ENCODE measurements at regions not wholly inside any gene's neighbourhood (a gene's known extent, or its start where the extent isn't known, plus 50 kb on each side); places are given as distances from the start of the nearest gene placed in this dataset.
A peak's percentile ranks its signal among the peaks of the same experiment; 100 is the strongest.

DNA sequence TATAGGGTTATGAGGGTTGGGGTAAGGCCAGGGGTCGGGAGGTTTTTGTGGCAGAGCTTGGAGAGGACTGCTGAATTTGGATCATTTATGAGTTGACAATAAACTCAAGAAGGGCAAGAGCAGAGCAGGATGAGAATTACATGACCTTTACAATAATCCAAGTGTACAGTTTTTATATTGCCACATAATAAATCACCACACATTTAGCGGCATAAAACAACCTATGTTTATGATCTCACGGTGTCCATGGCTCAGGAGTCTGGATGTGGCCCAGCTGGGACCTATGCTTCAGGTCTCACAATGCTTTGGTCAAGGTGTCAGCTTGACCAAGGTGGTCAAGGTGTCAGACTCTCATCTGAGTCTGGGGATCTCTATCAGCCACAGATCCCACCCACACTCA, 118.3 kb upstream of the WSCD1 start:
- no peak for DNase-seq (ENCODE audit: low spot score)

- no peak for DNase-seq (ENCODE audit: low spot score)
Observed at GRCh38 chr17:5952518-5952917, 117.7 kb upstream of the WSCD1 start.

DNA sequence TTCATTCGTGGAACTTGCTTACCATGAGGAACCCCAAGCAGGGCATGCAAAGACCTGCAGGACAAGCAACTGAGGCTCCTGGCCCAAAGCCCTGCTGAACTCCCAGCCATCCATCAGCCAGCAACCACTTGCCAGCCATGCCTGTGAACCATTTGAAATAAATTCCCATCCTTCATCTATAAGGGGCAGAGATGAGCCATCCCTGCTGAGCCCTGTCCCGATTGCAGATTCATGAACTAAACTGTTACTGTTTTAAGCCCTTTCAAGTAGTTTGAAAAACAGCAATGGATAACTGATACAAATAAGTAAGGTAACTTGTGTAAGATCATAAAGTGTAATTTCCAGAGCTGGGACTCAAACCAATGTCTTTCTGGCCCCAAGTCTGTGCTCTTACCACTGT, 114.4 kb upstream of the WSCD1 start:
- no peak for DNase-seq (ENCODE audit: low spot score)

DNA sequence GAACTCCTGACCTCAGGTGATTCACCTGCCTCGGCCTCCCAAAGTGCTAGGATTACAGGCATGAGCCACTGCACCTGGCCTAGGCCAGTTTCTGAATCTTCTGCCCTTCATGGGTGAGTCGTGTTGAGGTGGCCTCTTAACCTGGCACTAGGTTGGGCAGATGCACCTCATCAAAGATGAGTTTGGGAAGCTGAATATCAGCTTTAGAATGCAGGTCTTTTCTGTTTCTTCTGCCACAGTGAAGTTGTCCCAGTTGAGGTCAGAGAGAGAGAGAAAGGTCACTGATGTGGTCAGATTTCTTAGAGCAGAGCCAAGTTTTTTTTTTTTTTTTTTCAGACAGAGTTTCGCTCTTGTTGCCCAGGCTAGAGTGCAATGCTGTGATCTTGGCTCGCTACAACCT, 111.3 kb upstream of the WSCD1 start:
- DNase-seq (ENCODE audit: low spot score) = no peak

DNA sequence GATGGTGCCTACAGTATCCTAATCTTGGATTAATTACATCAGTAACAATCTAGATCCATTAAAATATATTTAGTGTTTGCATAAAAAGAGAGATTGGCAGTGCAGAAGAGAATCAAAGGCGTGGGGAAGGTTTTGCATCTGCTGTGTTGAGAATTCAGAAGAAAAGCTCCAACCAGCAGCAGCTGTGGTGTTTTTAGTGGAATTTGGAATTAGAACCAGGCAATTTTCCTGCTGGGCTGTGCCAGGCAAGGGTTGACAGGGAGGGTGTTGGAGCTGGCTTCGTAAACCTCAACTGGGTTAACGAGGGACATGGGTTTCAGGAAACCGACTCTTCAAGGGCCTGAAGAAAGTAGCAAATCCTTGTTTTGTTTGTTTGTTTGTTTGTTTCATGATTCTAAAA, 107.8 kb upstream of the WSCD1 start:
- DNase-seq (ENCODE audit: low spot score) = no peak

DNA sequence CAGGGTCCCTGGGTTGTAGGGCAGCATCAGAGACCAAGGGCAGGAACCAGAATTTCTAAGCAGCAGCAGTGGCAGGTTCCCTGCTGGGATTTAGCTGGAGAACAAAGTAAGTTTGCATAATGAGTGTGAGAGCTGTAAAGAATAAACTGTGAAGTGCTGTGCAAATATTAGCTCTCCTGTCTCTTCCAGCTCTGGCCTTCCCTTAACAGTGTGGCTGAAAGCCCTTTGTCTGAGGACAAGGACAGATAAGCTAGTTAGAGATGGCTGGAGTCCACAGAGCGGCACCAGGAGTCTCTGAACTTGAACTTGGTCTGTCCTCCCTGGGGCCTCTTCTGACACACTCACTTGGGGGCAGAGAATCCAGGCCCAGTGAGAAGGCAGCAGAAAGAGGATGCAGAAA, 98.2 kb upstream of the WSCD1 start:
- no peak for DNase-seq (ENCODE audit: low spot score)

DNA sequence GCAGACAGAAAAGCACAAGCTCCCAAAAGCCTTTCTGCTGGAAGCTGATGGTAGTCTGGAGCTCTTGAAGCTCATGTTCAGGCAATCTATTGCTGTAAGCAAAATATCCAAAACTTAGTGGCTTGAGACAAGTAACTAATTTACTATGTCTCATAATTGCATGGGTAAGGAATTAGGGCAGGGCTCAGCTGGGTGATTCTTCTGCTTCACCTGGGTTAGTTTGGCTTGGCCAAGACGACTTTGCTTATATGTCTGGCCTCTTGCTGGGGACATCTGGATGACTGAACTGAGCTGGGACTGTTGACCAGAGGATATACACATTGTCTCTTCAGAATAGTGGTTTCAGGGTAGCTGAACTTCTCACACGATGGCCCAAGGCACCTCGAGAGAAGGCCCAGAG, 96.8 kb upstream of the WSCD1 start:
- no peak for DNase-seq (ENCODE audit: low spot score)

GRCh38 chr17:5975661-5976060, 94.5 kb upstream of the WSCD1 start:
- DNase-seq (ENCODE audit: low spot score) = no peak

- DNase-seq (ENCODE audit: low spot score) = no peak
Observed at GRCh38 chr17:5976251-5976650, 93.9 kb upstream of the WSCD1 start.

GRCh38 chr17:5978496-5978895, 91.7 kb upstream of the WSCD1 start:
- no peak for DNase-seq (ENCODE audit: low spot score)

DNA sequence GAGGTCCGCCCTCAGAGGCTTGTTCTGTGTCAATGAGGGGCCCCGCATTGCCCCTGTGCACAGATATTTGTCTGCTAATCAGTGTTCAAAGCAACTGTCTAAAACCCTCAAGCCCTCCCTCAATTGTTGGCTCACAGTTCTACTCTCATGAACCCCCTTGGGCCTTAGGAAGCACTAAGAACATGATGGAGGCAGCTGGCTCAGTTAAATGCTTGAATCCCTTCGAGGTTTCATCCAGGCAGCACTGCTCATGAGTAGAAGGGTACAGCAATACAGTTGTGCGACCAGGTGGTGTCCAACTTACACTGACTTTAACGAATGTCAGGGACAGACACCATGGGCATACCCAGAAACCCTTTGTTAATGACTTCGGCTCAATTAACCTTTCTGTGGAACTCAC, 89.2 kb upstream of the WSCD1 start:
- no peak for DNase-seq (ENCODE audit: low spot score)

GRCh38 chr17:5986644-5987043, 83.5 kb upstream of the WSCD1 start:
- DNase-seq (ENCODE audit: low spot score) = no peak

GRCh38 chr17:6000426-6000825, 69.8 kb upstream of the WSCD1 start:
- no peak for DNase-seq (ENCODE audit: low spot score)

- peak; percentile 30 for DNase-seq (ENCODE audit: low spot score)
Observed at GRCh38 chr17:6003221-6003620, 67.0 kb upstream of the WSCD1 start.

GRCh38 chr17:6005939-6006338, 64.2 kb upstream of the WSCD1 start:
- DNase-seq (ENCODE audit: low spot score) = no peak

- DNase-seq (ENCODE audit: low spot score) = no peak
Observed at GRCh38 chr17:6011206-6011605, 59.0 kb upstream of the WSCD1 start.

DNA sequence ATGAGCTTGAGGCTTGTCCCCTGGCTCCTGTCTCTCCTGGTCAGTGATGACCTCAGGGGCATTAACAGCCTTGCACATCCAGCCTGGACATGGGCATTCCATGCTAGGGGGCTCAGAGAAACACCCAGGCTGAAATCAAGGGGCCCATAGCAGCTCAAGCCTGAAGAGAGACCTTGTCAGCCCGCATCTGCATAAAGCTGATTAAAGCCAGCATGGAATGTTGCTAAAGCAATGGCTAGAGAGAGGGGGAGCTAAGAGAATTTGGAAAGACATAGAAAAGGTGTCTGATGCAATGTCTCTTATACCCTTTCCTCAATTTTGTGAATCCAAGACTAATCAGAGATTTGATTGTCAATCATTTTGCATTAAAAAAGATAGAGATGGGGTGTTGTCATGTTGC, 51.4 kb upstream of the WSCD1 start:
- no peak for DNase-seq (ENCODE audit: low spot score)

- DNase-seq (ENCODE audit: low spot score) = no peak
Observed at GRCh38 chr17:6019959-6020358, 50.2 kb upstream of the WSCD1 start.

GRCh38 chr17:6020376-6021010, 49.7 kb upstream of the WSCD1 start:
- DNase-seq (ENCODE audit: low spot score) = no peak

Data from H4 (cell line).